ENCODE measurements at regions not wholly inside any gene's neighbourhood (a gene's known extent, or its start where the extent isn't known, plus 50 kb on each side); places are given as distances from the start of the nearest gene placed in this dataset.
"Not testable (repeated sequence)": the region's sequence is repeated elsewhere in the genome, so short reads cannot be mapped to it uniquely, and the experiment has no call there.

- H3K4me1 ChIP-seq (replicated peaks in 1 of 4; ENCODE audit: control insufficient read depth in 3 of 4, insufficient read depth in 4 of 4, low read length in 3 of 4); H4K20me1 ChIP-seq (replicated peaks in 1 of 2; ENCODE audit: control insufficient read depth in 1 of 2, insufficient read depth in 2 of 2, low read length in 2 of 2); H2BK120ac ChIP-seq (replicated peaks; ENCODE audit: low read depth, low read length); H3K27ac ChIP-seq (ENCODE audit: low read depth, low read length); H2AFZ ChIP-seq (ENCODE audit: low read length); H3K23me2 ChIP-seq (ENCODE audit: low read depth, low read length); H3K9ac ChIP-seq (replicated peaks in 1 of 4; ENCODE audit: extremely low read depth in 1 of 4, low read depth in 3 of 4, low read length in 3 of 4); H3K79me2 ChIP-seq (ENCODE audit: control insufficient read depth in 1 of 2, insufficient read depth in 2 of 2, low read length in 2 of 2); POLR2A ChIA-PET (ENCODE audit: partially characterized antibody); H3K4ac ChIP-seq (replicated peaks; ENCODE audit: insufficient read length, low read depth, low read length); H2BK15ac ChIP-seq (ENCODE audit: low read length); FAIRE-seq; H3K4me2 ChIP-seq (ENCODE audit: insufficient read depth in 1 of 2, low read depth in 2 of 2, low read length in 2 of 2); H3K18ac ChIP-seq (ENCODE audit: extremely low read depth, low read length); DNase-seq (ENCODE audit: low read depth in 1 of 2, low spot score in 2 of 2); H3K9me3 ChIP-seq (ENCODE audit: insufficient read depth in 2 of 2, low read depth in 1 of 2, low read length in 1 of 2); H4K91ac ChIP-seq (replicated peaks; ENCODE audit: insufficient read length, low read length); CTCF ChIA-PET (ENCODE audit: partially characterized antibody); H2BK12ac ChIP-seq (ENCODE audit: low read depth, low read length); H3K79me1 ChIP-seq (ENCODE audit: low read depth, low read length); H3K27me3 ChIP-seq (replicated peaks in 1 of 4; ENCODE audit: control insufficient read depth in 3 of 4, extremely low read depth in 1 of 4, insufficient read depth in 3 of 4, low read length in 3 of 4); H4K8ac ChIP-seq (ENCODE audit: extremely low read depth, insufficient read depth, low read length); H2AK5ac ChIP-seq (ENCODE audit: low read depth, low read length); H3K56ac ChIP-seq (replicated peaks; ENCODE audit: insufficient read length, low read depth, low read length); H4K5ac ChIP-seq (ENCODE audit: insufficient read length, low read depth, low read length); H3K4me3 ChIP-seq (ENCODE audit: extremely low read depth in 1 of 4, insufficient read depth in 2 of 4, low read depth in 3 of 4, low read length in 4 of 4); H3K36me3 ChIP-seq (ENCODE audit: control insufficient read depth in 2 of 4, insufficient read depth in 4 of 4, low read length in 3 of 4); H3K14ac ChIP-seq (ENCODE audit: insufficient read length); H2BK5ac ChIP-seq (ENCODE audit: low read depth, low read length); H2BK20ac ChIP-seq (ENCODE audit: low read length); H3K23ac ChIP-seq (ENCODE audit: insufficient read length): not testable (repeated sequence)
- WGBS, 2 experiments (ENCODE audit: extremely low coverage in 1 of 2, insufficient coverage in 1 of 2, insufficient read length in 1 of 2, insufficient replicate concordance in 2 of 2, low coverage in 1 of 2, low lambda C conversion rate in 2 of 2, missing lambda C conversion rate in 1 of 2), result 91% methylated on average over 5 of the region's 45 CpGs; no CpG with 5 or more reads in 1 of the 2 experiments
Observed at GRCh38 chr14:19132013-19132835, 165.0 kb downstream of the POTEM start.

- H3K79me1 ChIP-seq (ENCODE audit: low read depth, low read length); H3K27me3 ChIP-seq (replicated peaks in 1 of 4; ENCODE audit: control insufficient read depth in 3 of 4, extremely low read depth in 1 of 4, insufficient read depth in 3 of 4, low read length in 3 of 4); H2BK15ac ChIP-seq (ENCODE audit: low read length); H3K56ac ChIP-seq (replicated peaks; ENCODE audit: insufficient read length, low read depth, low read length); H3K27ac ChIP-seq (ENCODE audit: low read depth, low read length); H2BK120ac ChIP-seq (replicated peaks; ENCODE audit: low read depth, low read length); H3K9ac ChIP-seq (replicated peaks in 1 of 4; ENCODE audit: extremely low read depth in 1 of 4, low read depth in 3 of 4, low read length in 3 of 4); H3K4me1 ChIP-seq (replicated peaks in 1 of 4; ENCODE audit: control insufficient read depth in 3 of 4, insufficient read depth in 4 of 4, low read length in 3 of 4); H3K9me3 ChIP-seq (ENCODE audit: insufficient read depth in 2 of 2, low read depth in 1 of 2, low read length in 1 of 2); H2AFZ ChIP-seq (ENCODE audit: low read length); H2BK12ac ChIP-seq (ENCODE audit: low read depth, low read length); H2BK5ac ChIP-seq (ENCODE audit: low read depth, low read length); DNase-seq (ENCODE audit: low read depth in 1 of 2, low spot score in 2 of 2); H3K4ac ChIP-seq (replicated peaks; ENCODE audit: insufficient read length, low read depth, low read length); H3K23me2 ChIP-seq (ENCODE audit: low read depth, low read length); H3K23ac ChIP-seq (ENCODE audit: insufficient read length); H4K91ac ChIP-seq (replicated peaks; ENCODE audit: insufficient read length, low read length); H4K5ac ChIP-seq (ENCODE audit: insufficient read length, low read depth, low read length); H2AK5ac ChIP-seq (ENCODE audit: low read depth, low read length); H3K14ac ChIP-seq (ENCODE audit: insufficient read length); POLR2A ChIA-PET (ENCODE audit: partially characterized antibody); H4K20me1 ChIP-seq (replicated peaks in 1 of 2; ENCODE audit: control insufficient read depth in 1 of 2, insufficient read depth in 2 of 2, low read length in 2 of 2); H3K4me2 ChIP-seq (ENCODE audit: insufficient read depth in 1 of 2, low read depth in 2 of 2, low read length in 2 of 2); H3K79me2 ChIP-seq (ENCODE audit: control insufficient read depth in 1 of 2, insufficient read depth in 2 of 2, low read length in 2 of 2); H3K36me3 ChIP-seq (ENCODE audit: control insufficient read depth in 2 of 4, insufficient read depth in 4 of 4, low read length in 3 of 4); H3K18ac ChIP-seq (ENCODE audit: extremely low read depth, low read length); CTCF ChIA-PET (ENCODE audit: partially characterized antibody); H3K4me3 ChIP-seq (ENCODE audit: extremely low read depth in 1 of 4, insufficient read depth in 2 of 4, low read depth in 3 of 4, low read length in 4 of 4); FAIRE-seq; H2BK20ac ChIP-seq (ENCODE audit: low read length); H4K8ac ChIP-seq (ENCODE audit: extremely low read depth, insufficient read depth, low read length): not testable (repeated sequence)
- no CpG with 5 or more reads among the region's 22 CpGs for WGBS, 2 experiments (ENCODE audit: extremely low coverage in 1 of 2, insufficient coverage in 1 of 2, insufficient read length in 1 of 2, insufficient replicate concordance in 2 of 2, low coverage in 1 of 2, low lambda C conversion rate in 2 of 2, missing lambda C conversion rate in 1 of 2)
Observed at GRCh38 chr14:19132836-19133120, 165.5 kb downstream of the POTEM start.
